ENCODE measurements at regions not wholly inside any gene's neighbourhood (a gene's known extent, or its start where the extent isn't known, plus 50 kb on each side); places are given as distances from the start of the nearest gene placed in this dataset.

DNA sequence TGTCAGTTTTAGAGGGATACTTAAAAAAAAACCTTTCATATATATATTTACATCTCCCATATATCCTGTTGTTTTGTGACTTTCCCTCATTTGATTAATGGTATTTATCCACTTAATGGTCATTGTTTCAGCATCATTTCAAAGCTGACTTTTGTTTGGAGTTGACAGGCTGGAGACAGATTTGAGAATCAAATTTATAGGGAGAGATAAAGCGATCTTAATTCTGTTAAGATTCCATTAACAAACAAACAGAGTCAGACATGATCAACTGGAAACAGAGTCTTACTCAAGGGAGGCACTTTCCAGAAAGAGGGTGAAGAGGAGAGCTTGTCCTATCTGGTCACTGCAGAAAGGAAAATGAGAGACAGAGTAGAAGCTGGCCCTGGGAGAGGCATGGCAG is 283.4 kb downstream of the TTLL7 start:
- no peak for TF ChIP-seq FOXP2 (optimal IDR thresholded peaks at IDR 0.05; ENCODE audit: borderline replicate concordance, extremely low read depth, extremely low read length, insufficient read depth)
- no peak for TF ChIP-seq POLR2AphosphoS5 (IDR thresholded peaks at IDR 0.05; ENCODE audit: low read depth, low read length)

- TF ChIP-seq TAF1 (IDR thresholded peaks at IDR 0.05; ENCODE audit: borderline replicate concordance, insufficient read depth, low read length), result no peak
- no peak for TF ChIP-seq POLR2AphosphoS5 (IDR thresholded peaks at IDR 0.05; ENCODE audit: low read depth, low read length)
- no peak for TF ChIP-seq FOXP2 (optimal IDR thresholded peaks at IDR 0.05; ENCODE audit: borderline replicate concordance, extremely low read depth, extremely low read length, insufficient read depth)
- TF ChIP-seq REST (IDR thresholded peaks at IDR 0.05; ENCODE audit: insufficient read depth in 1 of 2, low read depth in 2 of 2, low read length in 2 of 2), result no peak
- no peak for TF ChIP-seq SIN3A (IDR thresholded peaks at IDR 0.05; ENCODE audit: borderline replicate concordance, insufficient read depth, low read length)
Measured at GRCh38 chr1:83709662-83710061, 289.3 kb downstream of the TTLL7 start.

GRCh38 chr1:83706354-83706938 is 292.5 kb downstream of the TTLL7 start:
- TF ChIP-seq FOXP2 (optimal IDR thresholded peaks at IDR 0.05; ENCODE audit: borderline replicate concordance, extremely low read depth, extremely low read length, insufficient read depth) (no peak), TAF1 (IDR thresholded peaks at IDR 0.05; ENCODE audit: borderline replicate concordance, insufficient read depth, low read length) (no peak), SIN3A (IDR thresholded peaks at IDR 0.05; ENCODE audit: borderline replicate concordance, insufficient read depth, low read length) (no peak), POLR2AphosphoS5 (IDR thresholded peaks at IDR 0.05; ENCODE audit: low read depth, low read length) (no peak), REST (IDR thresholded peaks at IDR 0.05; ENCODE audit: insufficient read depth in 1 of 2, low read depth in 2 of 2, low read length in 2 of 2) (no peak)

GRCh38 chr1:83705091-83705490 is 293.8 kb downstream of the TTLL7 start:
- TF ChIP-seq POLR2AphosphoS5 (IDR thresholded peaks at IDR 0.05; ENCODE audit: low read depth, low read length), result no peak
- no peak for TF ChIP-seq SIN3A (IDR thresholded peaks at IDR 0.05; ENCODE audit: borderline replicate concordance, insufficient read depth, low read length)
- no peak for TF ChIP-seq REST (IDR thresholded peaks at IDR 0.05; ENCODE audit: insufficient read depth in 1 of 2, low read depth in 2 of 2, low read length in 2 of 2)
- TF ChIP-seq TAF1 (IDR thresholded peaks at IDR 0.05; ENCODE audit: borderline replicate concordance, insufficient read depth, low read length), result no peak
- TF ChIP-seq FOXP2 (optimal IDR thresholded peaks at IDR 0.05; ENCODE audit: borderline replicate concordance, extremely low read depth, extremely low read length, insufficient read depth), result no peak

DNA sequence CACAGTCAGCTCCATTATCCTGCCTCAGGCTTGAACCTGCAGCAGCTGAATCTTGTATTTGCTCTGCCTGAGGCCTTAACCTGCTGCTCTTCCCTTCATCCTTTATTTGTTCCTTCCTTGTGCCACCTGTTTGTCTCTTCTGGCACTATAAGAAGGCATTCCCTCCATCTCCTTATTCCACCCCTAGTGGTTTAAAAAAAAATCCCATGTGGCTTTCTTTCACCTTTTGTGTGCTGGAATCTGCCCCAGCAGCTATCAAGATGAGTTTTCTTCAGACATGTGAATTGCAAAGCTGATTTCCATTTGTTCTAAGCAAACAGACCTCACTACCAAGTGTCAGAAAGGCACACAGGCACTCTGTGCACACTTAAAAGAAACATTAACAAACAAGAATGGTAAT is 294.6 kb downstream of the TTLL7 start:
- no peak for TF ChIP-seq SIN3A (IDR thresholded peaks at IDR 0.05; ENCODE audit: borderline replicate concordance, insufficient read depth, low read length)
- TF ChIP-seq REST (IDR thresholded peaks at IDR 0.05; ENCODE audit: insufficient read depth in 1 of 2, low read depth in 2 of 2, low read length in 2 of 2), result no peak
- TF ChIP-seq FOXP2 (optimal IDR thresholded peaks at IDR 0.05; ENCODE audit: borderline replicate concordance, extremely low read depth, extremely low read length, insufficient read depth), result no peak
- no peak for TF ChIP-seq POLR2AphosphoS5 (IDR thresholded peaks at IDR 0.05; ENCODE audit: low read depth, low read length)
- TF ChIP-seq TAF1 (IDR thresholded peaks at IDR 0.05; ENCODE audit: borderline replicate concordance, insufficient read depth, low read length), result no peak
